Sciatic nerve (tissue), 2 donors: ENCODE measurements at regions not wholly inside any gene's neighbourhood (a gene's known extent, or its start where the extent isn't known, plus 50 kb on each side); places are given as distances from the start of the nearest gene placed in this dataset.
"Not testable (repeated sequence)": the region's sequence is repeated elsewhere in the genome, so short reads cannot be mapped to it uniquely, and the experiment has no call there.

Source experiments
- ATAC-seq: fragments of 200-7000 bp; cut with Tn5 transposase; one replicate; pipeline ENCODE4 v1.9.1; 2020; ENCODE audit warnings: mild to moderate bottlenecking, moderate library complexity
- DNase-seq: peaks from one replicate; pipeline ENCODE4 v3.0.0-alpha.2; 2020; ENCODE audit warnings: low spot score
- intact Hi-C: fragments of 100-400 bp; cut with DNase I; formaldehyde crosslinking; loops from one replicate; pipeline ENCODE4 v1.14.2; 2022
- donor health status: DM: no; HTN: no; CAD: no.
- donor health status: DM: no; HTN: no; CAD: no.

- intact Hi-C loops: no loop called here
- ATAC-seq (no peak), DNase-seq (no peak)
Measured at GRCh38 chr9:86997156-86997555, 49.9 kb upstream of the GAS1 start.

- no peak for ATAC-seq
- intact Hi-C loops: no loop called here
- no peak for DNase-seq
Measured at GRCh38 chr9:86997951-86998350, 50.6 kb upstream of the GAS1 start.

GRCh38 chr9:87002517-87002916, 55.2 kb upstream of the GAS1 start:
- ATAC-seq (no peak), DNase-seq (no peak)
- intact Hi-C loops: no loop called here

DNA sequence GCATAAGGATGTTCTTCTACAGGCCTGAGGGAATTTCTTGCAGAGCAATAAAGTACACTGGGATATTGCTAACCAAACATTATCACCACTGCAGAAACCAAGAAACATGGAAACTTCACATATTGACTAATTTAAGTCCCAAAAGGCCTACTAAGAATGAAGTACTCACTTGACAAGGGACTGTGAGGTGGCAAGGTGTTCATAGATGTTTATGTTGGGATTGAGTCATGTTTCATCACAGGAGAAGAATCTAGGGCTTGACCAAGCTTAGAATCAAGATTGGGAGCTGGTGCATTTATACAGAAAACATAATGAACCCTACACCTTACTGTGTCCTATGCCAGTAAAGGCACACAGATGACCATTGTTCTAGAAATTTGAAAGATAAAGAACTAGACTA, 56.7 kb upstream of the GAS1 start:
- DNase-seq (no peak), ATAC-seq (no peak)
- intact Hi-C loops: no loop called here

DNA sequence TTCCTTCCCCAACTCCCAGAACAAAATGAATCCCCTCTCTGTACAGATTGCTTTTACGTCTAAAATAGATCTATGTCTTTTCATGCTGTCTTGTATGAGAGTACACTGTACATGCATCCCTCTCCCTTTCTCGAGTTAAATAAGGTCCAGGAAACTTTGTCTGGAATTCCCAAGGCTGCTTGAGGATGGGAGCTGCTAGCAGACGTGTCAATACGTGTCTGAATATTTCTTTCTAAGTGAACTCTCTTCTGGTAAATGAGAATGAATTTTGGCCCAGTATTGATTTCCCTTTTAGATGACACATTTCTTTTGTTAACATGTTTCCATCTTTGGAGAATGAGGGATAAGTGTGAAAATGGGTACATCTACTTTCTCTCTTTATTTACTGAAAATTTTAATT, 59.6 kb upstream of the GAS1 start:
- ATAC-seq: no peak
- intact Hi-C loops: no loop called here
- DNase-seq: no peak

DNA sequence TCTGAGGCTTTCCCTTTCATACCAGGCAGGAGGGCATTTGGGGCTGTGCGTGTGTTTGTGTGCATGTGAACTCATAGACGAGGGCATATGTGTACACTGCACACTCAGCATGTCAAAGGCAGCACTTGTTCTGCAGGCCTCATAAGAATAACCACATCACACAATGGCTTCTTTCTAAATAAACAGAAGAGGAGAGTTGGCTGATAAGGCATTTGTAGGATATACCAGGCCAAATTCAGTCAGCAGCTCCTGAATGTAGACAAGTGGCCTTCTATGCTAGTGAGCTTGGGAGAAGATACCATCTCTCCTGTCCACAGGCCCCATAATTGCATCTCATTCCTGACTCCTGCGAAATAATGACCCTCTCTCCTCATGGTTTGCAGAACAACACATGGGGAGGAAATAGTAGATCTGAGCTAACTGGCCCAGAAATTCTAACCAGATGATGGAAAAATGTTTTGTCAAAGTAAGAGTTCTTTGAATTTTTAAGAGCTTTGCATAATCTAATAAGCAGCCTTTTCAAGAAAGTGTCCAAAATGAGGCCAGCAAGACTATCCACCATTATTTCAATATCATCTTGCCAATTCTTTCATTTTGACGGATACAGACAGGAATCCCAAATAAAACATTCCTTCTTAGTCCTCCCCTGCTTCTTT, 60.5 kb upstream of the GAS1 start:
- no peak for DNase-seq
- intact Hi-C loops: no loop called here
- ATAC-seq: peak; percentile 20

- intact Hi-C loops: no loop called here
- ATAC-seq (no peak), DNase-seq (no peak)
Measured at GRCh38 chr9:87008667-87009066, 61.4 kb upstream of the GAS1 start.

DNA sequence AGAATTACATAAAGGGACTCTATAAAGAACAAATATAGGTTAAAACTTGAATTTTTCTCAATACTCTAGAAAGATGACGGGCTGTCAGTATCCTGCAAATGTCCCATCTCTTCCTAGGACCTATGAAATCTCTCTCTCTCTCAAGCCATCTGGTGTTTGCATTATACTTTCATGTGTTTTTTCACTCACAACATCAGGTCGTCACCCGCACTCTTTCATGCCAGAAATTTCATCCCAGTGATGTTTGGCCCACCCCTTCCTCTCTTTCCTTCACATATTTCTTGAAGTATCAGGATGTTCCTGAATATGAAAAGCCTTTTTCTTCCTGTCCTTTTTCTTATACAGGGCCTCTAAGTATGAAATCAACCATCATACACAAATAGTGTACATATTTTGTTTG, 63.3 kb upstream of the GAS1 start:
- no peak for ATAC-seq
- intact Hi-C loops: no loop called here

GRCh38 chr9:87011551-87011950, 64.2 kb upstream of the GAS1 start:
- DNase-seq (no peak), ATAC-seq (no peak)
- intact Hi-C loops: no loop called here

More for the DNA sequence above, 63.3 kb upstream of the GAS1 start:
- no peak for DNase-seq

DNA sequence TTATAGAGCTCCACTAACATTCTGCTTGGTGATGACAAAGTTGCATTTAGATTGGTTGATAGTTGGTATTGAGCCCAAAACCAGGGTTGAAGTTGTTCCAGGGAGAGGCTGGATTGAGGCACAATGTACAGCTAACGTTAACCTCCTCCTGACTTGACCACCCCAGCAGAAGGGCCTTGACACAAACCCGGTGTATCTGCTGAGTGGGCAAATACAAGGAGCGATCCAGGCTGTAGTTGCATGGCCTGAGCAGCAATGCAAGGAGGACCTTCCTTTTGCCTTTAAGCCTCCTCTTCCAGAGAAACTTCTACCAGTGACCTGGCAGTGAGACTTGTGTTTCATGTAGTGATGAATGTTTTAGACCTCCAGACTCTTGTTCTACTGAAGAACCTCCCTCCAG, 66.2 kb upstream of the GAS1 start:
- DNase-seq: no peak
- intact Hi-C loops: no loop called here
- ATAC-seq: no peak

DNA sequence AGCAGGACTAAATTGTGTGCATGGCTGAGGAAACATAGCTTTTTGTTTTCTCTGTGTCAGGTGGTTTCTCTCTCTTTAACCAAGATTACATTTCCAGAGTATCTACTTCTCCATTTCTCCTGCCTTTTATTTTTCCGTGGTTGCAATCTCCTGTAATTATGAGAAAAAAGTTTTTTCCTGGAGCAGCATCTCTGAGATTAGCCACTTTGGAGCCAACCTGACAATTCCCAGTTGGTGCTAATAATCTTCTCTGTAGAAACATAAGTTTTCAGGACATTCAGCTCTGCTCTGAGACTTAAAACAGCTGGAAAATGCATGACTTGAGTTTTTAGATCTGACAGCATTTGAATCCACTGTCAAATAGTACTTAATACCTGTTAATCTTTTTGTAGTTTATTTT, 67.1 kb upstream of the GAS1 start:
- intact Hi-C loops: no loop called here
- DNase-seq (no peak), ATAC-seq (no peak)

- ATAC-seq (no peak), DNase-seq (no peak)
- intact Hi-C loops: no loop called here
Measured at GRCh38 chr9:87016681-87017080, 69.4 kb upstream of the GAS1 start.

- DNase-seq (no peak), ATAC-seq (no peak)
- intact Hi-C loops: no loop called here
Measured at GRCh38 chr9:87020169-87020950, 73.1 kb upstream of the GAS1 start.

GRCh38 chr9:87022178-87022577, 74.9 kb upstream of the GAS1 start:
- no peak for ATAC-seq
- intact Hi-C loops: no loop called here
- no peak for DNase-seq

- intact Hi-C loops: no loop called here
- DNase-seq: no peak
- no peak for ATAC-seq
Measured at GRCh38 chr9:87026204-87026603, 78.9 kb upstream of the GAS1 start.

GRCh38 chr9:87028836-87029235, 81.5 kb upstream of the GAS1 start:
- intact Hi-C loops, DNase-seq, ATAC-seq: not testable (repeated sequence)

- intact Hi-C loops: no loop called here
- no peak for ATAC-seq
- DNase-seq: no peak
Measured at GRCh38 chr9:87029905-87030304, 82.6 kb upstream of the GAS1 start.

GRCh38 chr9:87034841-87035240, 87.5 kb upstream of the GAS1 start:
- intact Hi-C loops: no loop called here
- ATAC-seq (no peak), DNase-seq (no peak)

DNA sequence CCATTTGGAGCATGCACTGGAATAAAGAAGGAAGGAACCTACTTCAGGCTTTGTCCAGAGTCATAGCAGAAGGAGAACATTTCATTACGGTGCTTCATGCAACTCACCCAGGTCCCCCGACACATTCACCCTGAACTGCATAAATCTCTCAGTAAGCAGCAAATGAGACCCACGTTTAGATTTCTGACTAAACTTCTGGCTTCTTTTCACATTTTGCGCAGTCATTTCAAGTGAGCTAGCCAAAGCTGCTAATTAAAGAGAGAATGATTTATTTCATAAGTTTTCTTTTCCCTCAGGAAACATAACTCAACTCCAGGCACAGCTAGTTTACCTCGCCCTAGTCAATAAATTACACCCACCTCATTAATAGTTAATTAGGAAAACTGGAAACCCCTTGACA, 88.6 kb upstream of the GAS1 start:
- intact Hi-C loops: no loop called here

DNA sequence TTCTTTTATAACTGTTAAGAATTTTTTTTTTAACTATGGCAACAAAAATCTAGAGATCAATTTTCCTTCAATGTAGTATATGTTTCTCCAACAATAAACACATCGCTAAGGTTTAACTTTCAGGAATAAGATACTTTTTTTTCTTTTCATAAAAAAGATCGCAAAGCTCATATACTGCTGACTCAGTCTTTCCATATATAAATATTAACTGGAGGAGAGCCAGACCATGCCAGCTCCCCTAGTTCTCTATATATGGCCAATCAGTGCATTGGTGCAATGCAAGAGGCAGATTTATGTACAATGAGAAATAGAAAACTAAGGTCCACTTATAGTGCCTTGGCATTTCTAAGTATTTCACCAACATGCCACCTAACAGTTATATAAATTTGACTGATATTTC, 89.2 kb upstream of the GAS1 start:
- ATAC-seq: no peak
- intact Hi-C loops: no loop called here

More for the DNA sequence above, 88.6 kb upstream of the GAS1 start:
- DNase-seq (no peak), ATAC-seq (no peak)

More for the DNA sequence above, 89.2 kb upstream of the GAS1 start:
- no peak for DNase-seq
